AG09309 (cell line): ENCODE measurements at regions not wholly inside any gene's neighbourhood (a gene's known extent, or its start where the extent isn't known, plus 50 kb on each side); places are given as distances from the start of the nearest gene placed in this dataset.
A peak's percentile ranks its signal among the peaks of the same experiment; 100 is the strongest.

ENCODE experiments used
- DNase-seq: peaks from one replicate; pipeline ENCODE4 v3.0.0-alpha.2; 2010; ENCODE audit warnings: low read depth
- H3K4me3 ChIP-seq: 2 replicates; pipeline ENCODE4 v1.5.1; 2011; ENCODE audit warnings: mild to moderate bottlenecking, low read depth, low read length, moderate library complexity; ENCODE audit not compliant: control insufficient read depth
- CTCF ChIP-seq: IDR thresholded peaks from 2 replicates; pipeline ENCODE4 v1.5.1; 2011; ENCODE audit warnings: mild to moderate bottlenecking, low read depth, low read length, inconsistent platforms; ENCODE audit not compliant: insufficient read depth, control insufficient read depth; ENCODE audit errors: missing control alignments

- no peak for TF ChIP-seq CTCF
- no peak overlapping the region for H3K4me3 ChIP-seq
- DNase-seq: no peak
Measured at GRCh38 chr9:87062746-87063145, 115.4 kb upstream of the GAS1 start.

GRCh38 chr9:87063246-87063645 lies 115.9 kb upstream of the GAS1 start:
- peak; percentile 74 for DNase-seq
- no peak overlapping the region for H3K4me3 ChIP-seq
- no peak for TF ChIP-seq CTCF

- H3K4me3 ChIP-seq: no peak overlapping the region
- peak; percentile 73 for DNase-seq
- no peak for TF ChIP-seq CTCF
Measured at GRCh38 chr9:87063871-87064270, 116.6 kb upstream of the GAS1 start.

GRCh38 chr9:87064311-87064710 lies 117.0 kb upstream of the GAS1 start:
- H3K4me3 ChIP-seq: no peak overlapping the region
- no peak for TF ChIP-seq CTCF
- DNase-seq: no peak

- no peak for TF ChIP-seq CTCF
- no peak for DNase-seq
- no peak overlapping the region for H3K4me3 ChIP-seq
Measured at GRCh38 chr9:87065981-87066380, 118.7 kb upstream of the GAS1 start.

GRCh38 chr9:87067426-87067825 lies 120.1 kb upstream of the GAS1 start:
- no peak for DNase-seq
- no peak overlapping the region for H3K4me3 ChIP-seq
- no peak for TF ChIP-seq CTCF
